ENCODE measurements at regions not wholly inside any gene's neighbourhood (a gene's known extent, or its start where the extent isn't known, plus 50 kb on each side); places are given as distances from the start of the nearest gene placed in this dataset.
"Not testable (repeated sequence)": the region's sequence is repeated elsewhere in the genome, so short reads cannot be mapped to it uniquely, and the experiment has no call there.

DNA sequence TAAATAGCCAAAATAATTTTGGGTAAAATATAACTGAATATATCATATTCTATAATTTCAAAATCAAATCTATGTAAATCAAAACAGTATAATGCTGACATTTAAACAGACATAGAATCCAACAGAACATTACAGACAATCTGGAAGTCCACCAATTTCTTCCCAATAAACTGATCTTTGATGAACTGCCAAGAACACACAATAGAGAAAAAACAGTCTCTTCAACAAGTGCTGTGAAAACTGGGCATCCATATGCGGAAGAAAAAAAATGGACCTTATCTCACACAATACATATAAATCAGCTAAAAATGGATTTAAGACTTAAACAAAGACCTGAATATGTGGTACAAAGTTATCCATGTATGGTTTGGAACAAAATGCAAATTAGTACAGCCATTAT lies 1022.7 kb downstream of the TMEM121 start:
- DNase-seq (ENCODE audit: low read depth in 2 of 2): no peak
- TF ChIP-seq, protein P1, sequence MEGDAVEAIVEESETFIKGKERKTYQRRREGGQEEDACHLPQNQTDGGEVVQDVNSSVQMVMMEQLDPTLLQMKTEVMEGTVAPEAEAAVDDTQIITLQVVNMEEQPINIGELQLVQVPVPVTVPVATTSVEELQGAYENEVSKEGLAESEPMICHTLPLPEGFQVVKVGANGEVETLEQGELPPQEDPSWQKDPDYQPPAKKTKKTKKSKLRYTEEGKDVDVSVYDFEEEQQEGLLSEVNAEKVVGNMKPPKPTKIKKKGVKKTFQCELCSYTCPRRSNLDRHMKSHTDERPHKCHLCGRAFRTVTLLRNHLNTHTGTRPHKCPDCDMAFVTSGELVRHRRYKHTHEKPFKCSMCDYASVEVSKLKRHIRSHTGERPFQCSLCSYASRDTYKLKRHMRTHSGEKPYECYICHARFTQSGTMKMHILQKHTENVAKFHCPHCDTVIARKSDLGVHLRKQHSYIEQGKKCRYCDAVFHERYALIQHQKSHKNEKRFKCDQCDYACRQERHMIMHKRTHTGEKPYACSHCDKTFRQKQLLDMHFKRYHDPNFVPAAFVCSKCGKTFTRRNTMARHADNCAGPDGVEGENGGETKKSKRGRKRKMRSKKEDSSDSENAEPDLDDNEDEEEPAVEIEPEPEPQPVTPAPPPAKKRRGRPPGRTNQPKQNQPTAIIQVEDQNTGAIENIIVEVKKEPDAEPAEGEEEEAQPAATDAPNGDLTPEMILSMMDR (conservative IDR thresholded peaks at IDR 0.05 in 1 of 2, IDR thresholded peaks at IDR 0.05 in 1 of 2; ENCODE audit: low read depth in 1 of 2, low read length in 2 of 2): no peak
- no peak for TF ChIP-seq EZH2 (IDR thresholded peaks at IDR 0.05; ENCODE audit: low read length, missing control alignments)
- no peaks in the 10 kb centered on the region for H3K79me2 ChIP-seq (ENCODE audit: control insufficient read depth, insufficient read depth, low read length)
- H3K27ac ChIP-seq (ENCODE audit: insufficient read depth, low read length): no peak overlapping the region
- H3K4me1 ChIP-seq (ENCODE audit: control insufficient read depth, extremely low read depth, insufficient read depth, low read length): no peaks in the 10 kb centered on the region
- H3K4me3 ChIP-seq (replicated peaks in 1 of 4; ENCODE audit: control extremely low read depth in 1 of 4, insufficient read depth in 1 of 4, low read depth in 3 of 4, low read length in 4 of 4): no peak overlapping the region
- no peaks in the 10 kb centered on the region for H4K20me1 ChIP-seq (ENCODE audit: control insufficient read depth, extremely low read depth, insufficient read depth, low read length)
- no peaks in the 10 kb centered on the region for H3K27me3 ChIP-seq (ENCODE audit: control insufficient read depth, insufficient read depth, low read length)
- H3K9me3 ChIP-seq (ENCODE audit: control insufficient read depth, insufficient read depth, low read depth, low read length): no peaks in the 10 kb centered on the region
- no peak overlapping the region for H2AFZ ChIP-seq (ENCODE audit: low read length)
- H3K36me3 ChIP-seq (ENCODE audit: control insufficient read depth, insufficient read depth, low read length): no peaks in the 10 kb centered on the region
- no peak overlapping the region for H3K9ac ChIP-seq (ENCODE audit: insufficient read depth, low read length)
- H3K4me2 ChIP-seq (ENCODE audit: extremely low read depth, insufficient read depth, low read length): no peak overlapping the region

DNA sequence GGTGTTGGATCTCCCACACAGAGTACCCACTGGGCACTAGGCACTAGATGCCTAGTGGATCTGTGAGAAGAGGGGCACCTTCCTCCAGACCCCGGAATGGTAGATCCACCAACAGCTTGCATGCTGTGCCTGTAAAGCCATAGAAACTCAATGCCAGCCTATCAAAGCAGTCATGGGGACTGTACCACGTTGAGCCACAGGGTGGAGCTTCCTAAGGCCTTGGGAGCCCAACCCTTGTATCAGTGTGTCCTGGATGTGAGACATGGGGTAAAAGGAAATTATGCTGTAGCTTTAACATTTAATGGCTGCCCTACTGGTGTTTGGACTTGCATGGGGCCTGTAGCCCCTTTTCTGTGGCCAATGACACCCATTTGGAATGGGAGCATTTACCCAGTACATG lies 1024.9 kb downstream of the TMEM121 start:
- H3K4me2 ChIP-seq (ENCODE audit: extremely low read depth, insufficient read depth, low read length): no peak overlapping the region
- H3K9me3 ChIP-seq (ENCODE audit: control insufficient read depth, insufficient read depth, low read depth, low read length): no peaks in the 10 kb centered on the region
- H3K36me3 ChIP-seq (ENCODE audit: control insufficient read depth, insufficient read depth, low read length): no peaks in the 10 kb centered on the region
- H3K4me3 ChIP-seq (replicated peaks in 1 of 4; ENCODE audit: control extremely low read depth in 1 of 4, insufficient read depth in 1 of 4, low read depth in 3 of 4, low read length in 4 of 4): no peak overlapping the region
- H4K20me1 ChIP-seq (ENCODE audit: control insufficient read depth, extremely low read depth, insufficient read depth, low read length): no peaks in the 10 kb centered on the region
- H3K4me1 ChIP-seq (ENCODE audit: control insufficient read depth, extremely low read depth, insufficient read depth, low read length): no peaks in the 10 kb centered on the region
- H3K79me2 ChIP-seq (ENCODE audit: control insufficient read depth, insufficient read depth, low read length): no peaks in the 10 kb centered on the region
- H3K27me3 ChIP-seq (ENCODE audit: control insufficient read depth, insufficient read depth, low read length): no peaks in the 10 kb centered on the region
- H3K27ac ChIP-seq (ENCODE audit: insufficient read depth, low read length): no peak overlapping the region
- TF ChIP-seq, protein P1 (conservative IDR thresholded peaks at IDR 0.05 in 1 of 2, IDR thresholded peaks at IDR 0.05 in 1 of 2; ENCODE audit: low read depth in 1 of 2, low read length in 2 of 2): no peak
- TF ChIP-seq EZH2 (IDR thresholded peaks at IDR 0.05; ENCODE audit: low read length, missing control alignments): no peak
- H3K9ac ChIP-seq (ENCODE audit: insufficient read depth, low read length): no peak overlapping the region
- no peak overlapping the region for H2AFZ ChIP-seq (ENCODE audit: low read length)
- DNase-seq (ENCODE audit: low read depth in 2 of 2): no peak

DNA sequence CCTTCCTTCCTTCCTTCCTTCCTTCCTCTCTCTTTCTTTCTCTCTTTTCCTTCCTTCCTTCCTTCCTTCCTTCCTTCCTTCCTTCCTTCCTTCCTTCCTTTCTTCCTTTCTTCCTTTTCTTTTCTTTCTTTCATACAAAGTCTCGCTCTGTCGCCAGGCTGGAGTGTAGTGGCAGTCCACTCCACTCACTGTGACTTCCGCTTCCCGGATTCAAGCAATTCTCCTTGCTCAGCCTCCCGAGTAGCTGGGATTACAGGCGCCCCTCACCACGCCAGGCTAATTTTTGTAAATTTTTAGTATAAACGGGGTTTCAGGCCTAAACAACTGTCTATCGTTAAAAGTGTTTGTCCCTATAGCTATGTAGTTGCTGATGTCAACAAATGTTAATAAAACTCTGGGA lies 1029.8 kb downstream of the TMEM121 start:
- H3K9me3 ChIP-seq (ENCODE audit: control insufficient read depth, insufficient read depth, low read depth, low read length); H3K9ac ChIP-seq (ENCODE audit: insufficient read depth, low read length); H4K20me1 ChIP-seq (ENCODE audit: control insufficient read depth, extremely low read depth, insufficient read depth, low read length); H2AFZ ChIP-seq (ENCODE audit: low read length); H3K4me3 ChIP-seq (replicated peaks in 1 of 4; ENCODE audit: control extremely low read depth in 1 of 4, insufficient read depth in 1 of 4, low read depth in 3 of 4, low read length in 4 of 4); H3K27ac ChIP-seq (ENCODE audit: insufficient read depth, low read length); H3K4me1 ChIP-seq (ENCODE audit: control insufficient read depth, extremely low read depth, insufficient read depth, low read length); H3K4me2 ChIP-seq (ENCODE audit: extremely low read depth, insufficient read depth, low read length); H3K36me3 ChIP-seq (ENCODE audit: control insufficient read depth, insufficient read depth, low read length); H3K27me3 ChIP-seq (ENCODE audit: control insufficient read depth, insufficient read depth, low read length); DNase-seq (ENCODE audit: low read depth in 2 of 2); H3K79me2 ChIP-seq (ENCODE audit: control insufficient read depth, insufficient read depth, low read length): not testable (repeated sequence)
